RCC 7860 (cell line): ENCODE measurements at regions not wholly inside any gene's neighbourhood (a gene's known extent, or its start where the extent isn't known, plus 50 kb on each side); places are given as distances from the start of the nearest gene placed in this dataset.
"Not testable (repeated sequence)": the region's sequence is repeated elsewhere in the genome, so short reads cannot be mapped to it uniquely, and the experiment has no call there.

Source experiments
- DNase-seq: peaks from one replicate; pipeline ENCODE4 v3.0.0-alpha.2; 2015; ENCODE audit warnings: low spot score
- FAIRE-seq: peaks from 2 replicates; lab custom pipeline; 2012; peaks lifted over from hg19 to GRCh38; lab: Jason Lieb, UNC

DNA sequence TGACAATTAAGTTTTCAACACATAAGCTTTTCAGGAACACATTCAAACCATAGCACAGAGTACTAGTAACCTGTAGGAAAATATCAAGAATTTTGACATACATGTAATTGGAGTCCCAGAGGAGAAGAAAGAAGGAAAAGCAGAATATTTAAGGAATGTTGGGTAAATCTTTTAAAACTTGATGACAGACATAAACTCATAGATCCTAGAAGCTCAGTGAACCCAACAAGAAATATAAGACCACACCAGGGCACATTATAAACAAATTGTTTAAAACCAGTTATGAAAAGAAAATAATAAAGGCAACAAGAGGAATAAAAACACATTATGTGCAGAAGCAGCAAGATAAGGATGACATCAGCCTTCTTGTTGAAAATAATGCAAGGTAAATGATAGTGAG is 151.5 kb upstream of the ATXN1 start:
- no peak for FAIRE-seq
- no peak for DNase-seq

DNA sequence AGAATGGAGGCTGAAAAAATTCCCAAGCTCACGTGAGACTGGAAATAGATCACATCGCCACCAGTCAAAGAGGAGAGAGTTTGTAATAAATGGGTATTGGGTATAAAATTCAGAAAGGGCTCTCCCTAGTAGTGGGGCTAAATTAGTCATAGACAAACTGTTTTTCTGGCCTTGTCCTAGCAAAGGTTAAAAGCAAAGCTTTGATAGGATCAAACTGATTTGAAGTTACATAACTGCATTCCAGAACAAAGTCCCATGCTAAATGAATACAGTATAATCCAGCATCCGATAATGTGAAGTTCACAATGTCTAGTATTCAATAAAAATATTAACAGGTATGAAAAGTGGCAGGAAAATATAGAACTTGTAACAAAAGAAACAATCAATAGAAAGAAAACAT is 149.8 kb upstream of the ATXN1 start:
- no peak for FAIRE-seq
- DNase-seq: no peak

DNA sequence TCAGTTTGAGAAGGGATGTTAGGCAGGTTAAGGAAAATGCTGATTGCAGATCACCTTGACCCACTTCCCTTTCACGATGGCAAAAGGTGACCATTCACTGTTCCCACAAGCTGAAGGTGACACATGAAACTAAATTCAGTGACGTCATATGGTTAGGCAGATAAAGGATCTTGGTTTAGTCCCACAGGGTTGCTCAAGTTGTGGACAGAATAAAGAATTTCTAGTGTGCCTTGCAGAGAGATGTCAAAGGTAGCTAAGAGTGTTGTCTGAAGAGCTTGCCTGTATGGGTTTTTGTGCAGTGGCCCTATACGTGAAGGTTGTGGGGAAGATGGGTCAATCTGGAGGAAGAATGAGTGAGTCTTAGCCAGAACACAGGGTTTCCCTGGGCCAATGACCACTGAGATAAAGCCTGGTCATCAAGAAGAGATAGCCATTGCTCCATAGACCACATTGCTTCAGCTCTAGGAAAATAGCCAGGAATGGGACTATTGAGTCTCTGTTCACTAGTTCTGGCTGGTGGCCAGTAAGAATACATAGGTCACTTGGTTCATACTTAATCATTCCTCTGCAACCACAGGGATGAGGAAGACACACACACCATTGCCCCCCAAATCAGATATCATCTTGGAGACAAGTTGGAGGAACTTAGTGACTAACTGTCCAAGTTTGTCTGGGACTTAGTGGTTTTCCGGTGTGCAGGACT is 148.5 kb upstream of the ATXN1 start:
- DNase-seq: peak; percentile 97
- FAIRE-seq: peak; percentile 96

DNA sequence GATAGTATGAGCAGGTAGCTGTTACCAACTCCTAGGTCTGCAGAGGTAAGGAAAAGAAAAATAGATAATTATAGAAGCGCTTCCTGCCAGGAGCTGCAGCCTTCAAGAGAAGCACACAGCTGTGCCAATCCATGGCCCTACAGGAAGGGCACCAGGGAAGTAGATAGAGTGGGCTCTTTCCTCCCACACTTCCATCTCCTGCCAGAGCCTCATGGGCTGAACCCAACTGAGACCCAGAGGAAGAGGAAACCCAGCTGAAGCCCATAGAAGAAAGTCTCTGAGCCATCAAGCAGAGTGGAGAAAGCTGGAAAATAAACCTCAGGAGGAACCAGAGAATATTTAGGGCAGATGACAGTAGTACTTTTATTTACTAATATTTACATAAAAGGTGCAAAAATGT is 146.7 kb upstream of the ATXN1 start:
- FAIRE-seq (no peak), DNase-seq (no peak)

DNA sequence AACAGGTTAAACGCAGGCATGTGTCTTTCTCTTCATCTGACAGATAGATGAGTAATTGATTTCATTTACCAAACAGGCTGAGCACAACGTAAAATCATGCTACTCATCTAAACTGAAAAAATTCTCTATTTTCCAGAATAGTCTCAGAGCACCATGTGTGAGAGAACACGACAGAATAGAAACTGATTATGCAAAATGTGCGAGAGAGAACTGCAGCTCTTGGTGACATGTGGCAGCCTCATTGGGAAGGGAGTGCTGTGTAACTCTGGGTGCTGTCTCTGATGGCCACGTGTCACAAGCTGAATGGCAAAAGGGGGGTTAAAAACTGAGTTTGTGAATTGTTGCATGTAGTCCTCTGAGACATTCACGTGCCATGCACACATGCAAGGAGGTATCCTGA is 143.7 kb upstream of the ATXN1 start:
- no peak for FAIRE-seq

DNA sequence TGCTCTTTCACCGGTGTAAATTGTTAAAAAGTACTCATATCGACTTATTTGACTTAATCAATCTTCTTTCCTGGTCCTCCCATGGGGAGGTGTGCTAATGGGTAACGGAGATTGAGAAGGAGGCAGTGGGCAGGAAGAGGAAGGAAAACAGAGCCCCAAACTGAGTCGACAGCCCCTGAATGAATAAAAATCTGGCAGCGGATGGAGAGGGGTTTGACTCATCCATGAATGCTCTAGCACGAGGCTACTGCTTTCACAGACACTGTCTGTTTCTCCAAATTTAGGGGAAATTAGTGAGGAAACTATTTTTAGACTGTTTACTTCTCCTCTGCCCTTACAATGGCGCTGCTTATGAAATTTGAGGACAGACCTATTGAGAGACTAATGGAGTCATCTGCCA is 142.2 kb upstream of the ATXN1 start:
- DNase-seq (no peak), FAIRE-seq (no peak)

More for the DNA sequence above, 143.7 kb upstream of the ATXN1 start:
- DNase-seq: no peak

DNA sequence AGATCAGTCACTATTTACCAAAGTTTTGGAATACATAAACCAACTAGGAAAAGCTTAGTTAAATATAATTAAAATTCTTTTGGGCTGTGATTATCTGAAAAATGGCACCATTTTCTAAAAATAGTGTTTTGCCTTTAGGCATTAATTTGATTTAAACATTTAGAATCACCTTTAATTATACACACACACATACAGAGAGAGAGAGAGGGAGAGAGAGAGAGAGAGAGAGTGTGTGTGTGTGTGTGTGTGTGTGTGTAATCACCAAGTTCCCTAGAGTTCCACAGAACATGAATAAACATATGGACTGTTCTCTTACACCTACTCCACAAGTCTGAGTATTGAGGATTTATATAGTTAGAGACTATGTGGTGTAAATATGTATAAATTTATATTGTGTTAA is 141.2 kb upstream of the ATXN1 start:
- no peak for FAIRE-seq

DNA sequence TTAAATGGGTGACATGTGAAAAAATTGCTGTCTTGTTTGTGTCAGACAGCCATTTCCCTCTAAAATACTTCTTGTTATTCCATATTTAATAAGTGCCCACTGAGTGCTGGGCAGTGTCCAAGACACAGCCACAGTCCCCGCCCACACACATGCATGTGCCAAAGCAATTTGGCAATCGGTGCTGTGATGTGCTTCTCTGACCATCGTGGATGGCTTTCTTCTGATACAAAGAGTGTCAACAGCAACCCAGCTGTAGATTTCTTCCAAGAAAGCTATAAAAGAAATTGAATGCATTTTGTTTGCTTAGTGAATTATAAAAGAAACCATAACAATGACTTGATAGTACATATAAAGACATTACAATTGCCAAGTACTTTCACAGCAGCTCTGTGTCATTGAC is 140.5 kb upstream of the ATXN1 start:
- no peak for FAIRE-seq
- no peak for DNase-seq

More for the DNA sequence above, 141.2 kb upstream of the ATXN1 start:
- DNase-seq: no peak

DNA sequence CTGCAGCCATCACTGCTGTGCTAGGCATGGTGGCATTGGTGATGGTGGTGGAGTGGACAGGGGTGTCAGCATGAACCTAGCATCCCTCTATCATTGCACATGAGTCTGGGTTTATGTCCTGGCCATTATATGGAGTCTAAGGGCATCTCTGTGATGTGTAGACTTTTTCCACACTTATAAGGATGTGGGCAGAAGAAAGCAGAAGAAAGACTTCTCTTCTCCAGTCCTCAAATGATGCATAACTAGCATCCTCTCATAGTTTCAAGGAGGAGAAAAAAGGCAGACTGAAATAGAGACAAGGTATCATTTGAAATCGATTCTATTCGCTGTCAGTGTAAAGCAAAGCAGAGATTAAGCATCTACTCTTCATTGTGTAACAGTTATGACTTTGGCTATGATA is 140.0 kb upstream of the ATXN1 start:
- FAIRE-seq: no peak
- no peak for DNase-seq

DNA sequence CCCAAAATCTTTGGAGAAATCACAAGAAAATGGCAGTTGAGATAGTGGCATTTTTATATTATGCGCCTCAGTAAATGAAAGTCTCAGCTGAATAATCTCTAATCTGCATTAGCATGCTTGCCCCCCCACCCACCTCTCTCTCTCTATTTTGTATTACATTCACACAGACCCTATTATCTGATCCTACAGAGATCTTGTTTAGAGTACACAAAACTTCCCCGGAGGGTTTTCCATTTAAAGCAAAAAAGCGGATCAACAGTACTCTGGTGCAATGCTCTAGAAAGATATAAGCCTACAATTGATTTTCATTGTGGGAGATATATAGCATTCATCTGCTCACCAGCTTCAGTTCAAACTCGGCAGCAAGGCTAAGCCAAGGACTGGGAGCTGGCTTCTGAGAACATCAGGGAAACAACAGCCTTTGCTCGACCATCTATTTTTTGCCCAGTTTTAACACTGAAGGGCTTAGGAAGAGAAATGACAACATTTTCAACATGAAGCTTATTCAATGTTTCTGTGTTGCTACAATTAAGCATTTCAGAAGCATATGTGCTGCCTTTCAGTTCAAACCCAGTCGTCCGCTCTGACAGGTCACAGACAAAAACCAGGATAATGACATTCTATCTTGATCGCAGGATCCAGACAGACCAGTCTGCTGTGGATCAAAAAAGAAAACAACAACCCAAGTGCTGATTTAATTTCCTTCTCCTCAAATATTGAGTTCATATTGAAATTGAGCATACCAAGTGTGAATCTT is 137.6 kb upstream of the ATXN1 start:
- DNase-seq (no peak), FAIRE-seq (no peak)

DNA sequence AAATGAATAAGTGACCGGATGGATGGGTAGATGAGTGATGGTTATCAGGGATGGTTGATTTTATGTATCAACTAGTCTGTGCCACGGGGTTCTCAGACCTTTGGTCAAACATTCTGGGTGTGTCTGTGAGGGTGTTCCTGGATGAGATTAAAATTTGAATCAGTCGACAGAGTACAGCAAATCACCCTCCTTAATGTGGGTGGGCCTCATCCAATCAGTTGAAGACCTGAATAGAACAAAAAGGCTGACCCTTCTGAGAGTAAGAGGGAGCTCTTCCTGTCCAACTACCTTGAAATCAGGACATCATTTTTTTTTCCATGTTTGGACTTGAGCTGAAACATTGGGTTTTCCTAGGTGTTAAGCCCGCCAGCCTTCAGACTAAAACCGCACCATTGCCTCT is 136.4 kb upstream of the ATXN1 start:
- FAIRE-seq: no peak

DNA sequence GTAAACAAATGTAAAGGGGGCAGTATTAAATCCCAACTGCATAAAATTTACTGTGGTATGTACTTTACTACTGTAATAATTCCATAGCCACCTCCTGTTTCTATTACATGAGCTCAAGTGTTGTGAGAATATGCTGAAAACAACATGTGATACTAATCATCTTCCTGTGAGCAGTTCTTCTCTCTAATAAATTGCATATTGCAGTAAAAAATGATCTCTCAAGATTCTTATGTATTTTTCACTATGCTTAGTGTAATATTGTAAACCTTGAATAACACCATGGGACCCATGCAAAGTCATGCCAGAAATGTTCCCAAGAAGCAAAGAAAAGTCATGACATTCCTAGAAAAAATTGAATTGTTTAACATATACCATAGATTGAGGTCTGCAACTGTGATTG is 133.0 kb upstream of the ATXN1 start:
- DNase-seq (no peak), FAIRE-seq (no peak)

More for the DNA sequence above, 136.4 kb upstream of the ATXN1 start:
- no peak for DNase-seq

DNA sequence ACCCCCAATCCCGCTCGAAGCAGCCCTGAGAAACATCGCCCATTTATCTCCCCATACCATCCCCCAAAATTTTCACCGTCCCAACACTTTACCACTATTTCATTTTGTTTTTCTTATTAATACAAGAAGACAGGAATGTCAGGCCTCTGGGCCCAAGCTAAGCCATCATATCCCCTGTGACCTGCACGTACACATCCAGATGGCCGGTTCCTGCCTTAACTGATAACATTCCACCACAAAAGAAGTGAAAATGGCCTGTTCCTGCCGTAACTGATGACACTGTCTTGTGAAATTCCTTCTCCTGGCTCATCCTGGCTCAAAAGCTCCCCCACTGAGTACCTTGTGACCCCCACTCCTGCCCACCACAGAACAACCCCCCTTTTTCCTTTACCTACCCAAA is 129.8 kb upstream of the ATXN1 start:
- not testable (repeated sequence) for FAIRE-seq, DNase-seq

DNA sequence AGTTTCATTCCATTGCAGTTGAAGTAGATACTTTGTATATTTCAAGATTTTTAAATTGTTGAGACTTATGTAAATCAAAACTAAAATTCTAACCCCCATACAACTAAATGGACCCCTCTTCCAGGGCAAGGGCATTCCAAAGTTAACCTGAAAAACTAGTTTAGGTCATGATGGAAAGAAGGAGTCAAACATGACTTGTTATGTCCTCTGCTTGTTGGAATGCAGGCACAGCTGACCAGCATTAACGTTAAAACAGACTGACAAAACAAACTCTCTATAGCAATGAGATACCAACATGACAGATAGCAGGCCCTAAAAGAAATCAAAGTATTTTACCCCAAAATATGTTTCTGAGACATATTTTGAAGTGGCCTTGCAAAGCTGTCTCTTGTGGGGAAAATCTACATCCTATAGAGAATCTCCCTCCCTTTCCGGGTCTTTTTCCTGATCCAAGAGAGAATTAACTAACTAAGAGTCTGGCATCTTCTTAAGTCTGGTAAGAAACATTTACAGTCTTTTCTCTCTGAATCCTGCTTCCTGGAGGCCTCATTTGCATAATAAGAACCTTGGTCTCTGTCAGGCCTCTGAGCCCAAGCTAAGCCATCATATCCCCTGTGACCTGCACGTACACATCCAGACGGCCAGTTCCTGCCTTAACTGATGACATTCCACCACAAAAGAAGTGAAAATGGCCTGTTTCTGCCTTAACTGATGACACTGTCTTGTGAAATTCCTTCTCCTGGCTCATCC is 124.3 kb upstream of the ATXN1 start:
- DNase-seq (no peak), FAIRE-seq (no peak)

DNA sequence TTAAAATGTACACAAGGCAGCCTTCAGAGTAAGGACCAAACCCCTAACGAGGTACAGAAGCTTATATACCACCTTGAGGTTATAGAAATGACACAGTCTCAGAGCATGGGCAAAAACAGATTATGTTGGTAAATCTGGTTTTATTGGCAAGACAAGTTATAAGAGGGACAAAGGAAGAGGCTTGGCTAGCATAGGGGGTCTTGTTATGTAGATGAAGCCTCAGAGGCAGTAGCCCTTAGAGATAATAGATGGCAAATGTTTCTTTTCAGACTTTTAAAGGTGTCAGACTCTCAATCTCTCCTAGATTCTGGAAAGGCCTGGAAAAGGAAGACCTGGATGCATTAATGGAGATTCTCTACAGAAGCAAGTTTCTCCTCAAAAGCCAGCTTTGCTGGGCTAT is 123.3 kb upstream of the ATXN1 start:
- peak; percentile 1 for DNase-seq
- no peak for FAIRE-seq

DNA sequence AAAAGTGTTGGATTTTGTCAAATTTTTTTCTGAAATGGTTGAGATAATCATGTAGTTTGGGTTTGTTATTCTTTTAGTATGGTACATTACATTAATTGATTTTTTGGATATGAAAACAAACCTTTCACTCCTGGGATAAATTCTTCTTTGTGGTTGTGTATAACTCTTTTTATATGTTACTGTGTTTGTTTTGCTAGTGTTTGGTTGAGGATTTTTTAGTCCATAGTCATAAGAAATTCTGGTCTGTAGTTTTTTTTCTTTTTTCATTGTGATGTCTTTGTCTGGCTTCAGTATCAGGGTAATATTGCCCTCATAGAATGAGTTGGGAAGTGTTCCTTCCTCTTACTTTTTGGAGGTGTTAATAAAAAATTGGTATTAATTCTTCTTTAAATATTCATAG is 122.2 kb upstream of the ATXN1 start:
- DNase-seq (no peak), FAIRE-seq (no peak)

DNA sequence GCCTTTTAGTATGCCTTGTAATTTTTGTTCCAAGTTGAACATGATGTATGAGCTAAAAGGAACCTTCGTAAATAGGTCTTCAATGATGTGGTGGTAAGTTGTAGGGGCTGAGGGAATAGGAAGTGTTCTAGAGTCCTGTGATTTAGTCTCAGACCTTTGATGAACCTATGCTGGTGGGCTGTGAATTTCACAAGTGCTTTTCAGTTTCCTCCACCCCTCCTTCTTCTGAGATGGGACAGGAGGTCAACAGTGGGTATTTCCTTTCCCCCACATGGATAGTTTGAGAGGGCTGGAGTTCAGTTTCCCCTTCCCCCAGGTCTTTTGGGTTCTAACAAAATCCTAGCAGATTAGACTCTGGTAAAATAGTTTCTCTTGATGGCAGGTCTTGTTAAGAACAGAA is 121.0 kb upstream of the ATXN1 start:
- no peak for FAIRE-seq

DNA sequence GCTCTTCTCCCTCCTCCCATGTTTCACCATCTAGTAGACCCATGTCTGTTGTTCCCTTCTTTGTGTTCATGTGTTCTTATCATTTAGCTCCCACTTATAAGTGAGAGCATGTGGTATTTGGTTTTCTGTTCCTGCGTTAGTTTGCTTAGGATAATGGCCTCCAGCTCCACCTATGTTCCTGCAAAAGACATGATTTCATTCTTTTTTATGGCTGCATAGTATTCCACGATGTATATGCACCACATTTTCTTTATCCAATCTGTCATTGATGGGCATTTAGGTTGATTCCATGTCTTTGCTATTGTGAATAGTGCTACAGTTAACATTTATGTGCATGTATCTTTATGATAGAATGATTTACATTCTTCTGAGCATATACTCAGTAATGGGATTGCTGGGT is 115.6 kb upstream of the ATXN1 start:
- DNase-seq, FAIRE-seq: not testable (repeated sequence)

More for the DNA sequence above, 121.0 kb upstream of the ATXN1 start:
- peak; percentile 0 for DNase-seq

DNA sequence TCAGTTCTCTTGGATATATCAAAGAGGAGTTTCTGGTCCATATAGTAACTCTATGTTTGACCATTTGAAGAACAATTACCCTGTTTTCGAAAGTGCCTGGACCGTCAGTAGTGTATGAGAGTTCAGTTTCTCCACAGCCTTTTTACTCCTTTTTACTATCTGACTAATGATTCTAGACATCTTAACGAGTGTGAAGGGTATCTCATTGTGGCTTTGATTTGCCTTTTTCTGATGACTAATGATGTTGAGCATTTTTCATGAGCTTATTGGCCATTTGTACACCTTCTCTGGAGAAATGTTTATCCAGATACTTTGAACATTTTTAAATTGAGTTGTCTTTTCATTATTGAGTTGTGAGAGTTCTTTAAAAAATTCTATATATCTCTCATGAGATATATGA is 114.9 kb upstream of the ATXN1 start:
- no peak for FAIRE-seq
- no peak for DNase-seq

DNA sequence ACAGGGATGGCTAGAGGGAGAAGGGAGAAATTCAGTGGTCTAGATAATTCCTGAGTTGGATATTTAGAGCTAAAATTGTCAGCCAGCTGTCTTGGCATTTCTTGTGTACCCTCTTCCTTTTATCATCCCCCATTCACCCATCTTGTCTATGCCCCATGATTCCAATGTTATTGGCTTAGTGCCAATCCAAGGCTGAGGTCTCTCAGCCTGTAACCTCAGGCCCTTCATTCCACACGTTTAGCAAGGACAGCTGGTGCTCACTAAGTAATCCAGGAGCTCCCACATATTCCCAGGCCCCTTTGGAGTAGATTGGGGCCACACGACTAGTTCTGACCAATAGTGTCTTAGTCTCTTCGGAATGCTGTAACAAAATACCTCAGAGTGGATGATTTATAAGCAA is 112.4 kb upstream of the ATXN1 start:
- FAIRE-seq: no peak
- no peak for DNase-seq

DNA sequence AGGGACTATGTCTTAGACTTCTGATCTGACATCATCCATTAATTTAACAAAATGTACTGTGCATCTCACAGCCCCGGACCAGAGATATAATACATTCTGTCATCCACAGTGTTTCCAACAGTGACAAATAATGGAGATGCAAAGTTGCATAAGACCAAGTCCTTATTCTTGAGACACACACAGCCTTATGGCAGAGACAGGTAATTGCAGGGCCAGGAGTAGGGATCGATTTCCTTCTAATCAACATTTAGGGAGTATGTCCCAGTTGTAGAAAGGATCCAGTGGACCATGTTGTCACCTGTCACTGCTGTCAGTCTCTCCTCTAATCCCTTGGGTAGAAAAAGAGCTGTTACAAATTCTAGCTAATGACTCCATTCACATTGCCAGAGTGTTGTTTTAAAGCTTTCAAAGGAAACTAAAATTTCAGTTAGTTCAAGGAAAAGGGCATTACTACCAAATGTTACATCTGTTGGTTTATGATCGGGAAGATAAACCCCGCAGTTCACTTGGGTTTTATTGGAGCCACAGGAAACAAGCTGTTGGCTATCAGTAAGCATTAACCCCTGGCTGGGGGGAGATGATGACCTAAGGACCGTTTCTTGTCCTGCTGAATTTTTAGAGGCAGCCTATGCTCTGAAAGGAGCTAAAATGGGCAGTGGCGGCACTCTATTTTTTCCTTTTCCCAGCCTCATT is 111.4 kb upstream of the ATXN1 start:
- FAIRE-seq: no peak

More for the DNA sequence above, 111.4 kb upstream of the ATXN1 start:
- no peak for DNase-seq
